ENCODE measurements at regions not wholly inside any gene's neighbourhood (a gene's known extent, or its start where the extent isn't known, plus 50 kb on each side); places are given as distances from the start of the nearest gene placed in this dataset.
"Not testable (repeated sequence)": the region's sequence is repeated elsewhere in the genome, so short reads cannot be mapped to it uniquely, and the experiment has no call there.

- Histone ChIP-seq H3K36me3 (ENCODE audit: control insufficient read depth, insufficient read depth, low read length) (no peaks in the 10 kb centered on the region), H3K27ac (ENCODE audit: low read depth, low read length) (no peak overlapping the region), H3K4me1 (ENCODE audit: control insufficient read depth, insufficient read depth, low read length) (peaks cover 8% of the 10 kb centered on the region; the same call in 1 of the 2 replicates), H3K9ac (ENCODE audit: low read depth, low read length) (no peak overlapping the region), H3K27me3 (ENCODE audit: control insufficient read depth, insufficient read depth, low read length) (no peaks in the 10 kb centered on the region), H3K4me3 (ENCODE audit: low read depth, low read length) (no peak overlapping the region), H3K9me3 (ENCODE audit: control insufficient read depth, insufficient read depth, low read length) (peaks cover 14% of the 10 kb centered on the region)
These were observed 268.6 kb upstream of the GULP1 start for GRCh38 chr2:188023035-188023434.

- Histone ChIP-seq H3K9ac (ENCODE audit: low read depth, low read length) (no peak overlapping the region), H3K27ac (ENCODE audit: low read depth, low read length) (no peak overlapping the region), H3K4me1 (ENCODE audit: control insufficient read depth, insufficient read depth, low read length) (peaks cover 20% of the 10 kb centered on the region), H3K4me3 (ENCODE audit: low read depth, low read length) (no peak overlapping the region), H3K9me3 (ENCODE audit: control insufficient read depth, insufficient read depth, low read length) (peaks cover 11% of the 10 kb centered on the region), H3K27me3 (ENCODE audit: control insufficient read depth, insufficient read depth, low read length) (no peaks in the 10 kb centered on the region), H3K36me3 (ENCODE audit: control insufficient read depth, insufficient read depth, low read length) (no peaks in the 10 kb centered on the region)
These were observed 266.9 kb upstream of the GULP1 start for GRCh38 chr2:188024811-188025210.

- Histone ChIP-seq H3K27ac (ENCODE audit: low read depth, low read length) (peak overlapping the region; percentile 44), H3K9me3 (ENCODE audit: control insufficient read depth, insufficient read depth, low read length) (no peaks in the 10 kb centered on the region), H3K9ac (ENCODE audit: low read depth, low read length) (no peak overlapping the region), H3K4me3 (ENCODE audit: low read depth, low read length) (no peak overlapping the region), H3K4me1 (ENCODE audit: control insufficient read depth, insufficient read depth, low read length) (peaks cover 50% of the 10 kb centered on the region), H3K36me3 (ENCODE audit: control insufficient read depth, insufficient read depth, low read length) (no peaks in the 10 kb centered on the region), H3K27me3 (ENCODE audit: control insufficient read depth, insufficient read depth, low read length) (no peaks in the 10 kb centered on the region)
These were observed 262.9 kb upstream of the GULP1 start for GRCh38 chr2:188028739-188029138.

GRCh38 chr2:188032306-188032705, 259.4 kb upstream of the GULP1 start:
- Histone ChIP-seq H3K4me3 (ENCODE audit: low read depth, low read length) (peak overlapping the region; percentile 88), H3K4me1 (ENCODE audit: control insufficient read depth, insufficient read depth, low read length) (peaks cover 54% of the 10 kb centered on the region), H3K36me3 (ENCODE audit: control insufficient read depth, insufficient read depth, low read length) (peaks cover 19% of the 10 kb centered on the region), H3K9ac (ENCODE audit: low read depth, low read length) (peak overlapping the region; percentile 74), H3K27ac (ENCODE audit: low read depth, low read length) (peak overlapping the region; percentile 99), H3K9me3 (ENCODE audit: control insufficient read depth, insufficient read depth, low read length) (no peaks in the 10 kb centered on the region), H3K27me3 (ENCODE audit: control insufficient read depth, insufficient read depth, low read length) (no peaks in the 10 kb centered on the region)

- peak overlapping the region; percentile 99 for H3K27ac ChIP-seq (ENCODE audit: low read depth, low read length)
- peaks cover 50% of the 10 kb centered on the region for H3K4me1 ChIP-seq (ENCODE audit: control insufficient read depth, insufficient read depth, low read length)
- H3K9me3 ChIP-seq (ENCODE audit: control insufficient read depth, insufficient read depth, low read length), result no peaks in the 10 kb centered on the region
- H3K4me3 ChIP-seq (ENCODE audit: low read depth, low read length), result peak overlapping the region; percentile 88
- H3K9ac ChIP-seq (ENCODE audit: low read depth, low read length), result peak overlapping the region; percentile 74
- H3K36me3 ChIP-seq (ENCODE audit: control insufficient read depth, insufficient read depth, low read length), result peaks cover 24% of the 10 kb centered on the region
- no peaks in the 10 kb centered on the region for H3K27me3 ChIP-seq (ENCODE audit: control insufficient read depth, insufficient read depth, low read length)
These were observed 258.9 kb upstream of the GULP1 start for GRCh38 chr2:188032786-188033185.

- not testable (repeated sequence) for H3K27me3 ChIP-seq (ENCODE audit: control insufficient read depth, insufficient read depth, low read length); H3K9me3 ChIP-seq (ENCODE audit: control insufficient read depth, insufficient read depth, low read length)
- Histone ChIP-seq H3K4me3 (ENCODE audit: low read depth, low read length) (peak overlapping the region; percentile 88), H3K4me1 (ENCODE audit: control insufficient read depth, insufficient read depth, low read length) (peaks cover 46% of the 10 kb centered on the region), H3K9ac (ENCODE audit: low read depth, low read length) (peak overlapping the region; percentile 74), H3K36me3 (ENCODE audit: control insufficient read depth, insufficient read depth, low read length) (peaks cover 29% of the 10 kb centered on the region), H3K27ac (ENCODE audit: low read depth, low read length) (peak overlapping the region; percentile 99)
These were observed 258.4 kb upstream of the GULP1 start for GRCh38 chr2:188033240-188033639.

- H3K27me3 ChIP-seq (ENCODE audit: control insufficient read depth, insufficient read depth, low read length); H3K9me3 ChIP-seq (ENCODE audit: control insufficient read depth, insufficient read depth, low read length): not testable (repeated sequence)
- H3K4me1 ChIP-seq (ENCODE audit: control insufficient read depth, insufficient read depth, low read length), result peaks cover 37% of the 10 kb centered on the region
- peak overlapping the region; percentile 93 for H3K9ac ChIP-seq (ENCODE audit: low read depth, low read length)
- H3K4me3 ChIP-seq (ENCODE audit: low read depth, low read length), result peak overlapping the region; percentile 88
- H3K36me3 ChIP-seq (ENCODE audit: control insufficient read depth, insufficient read depth, low read length), result peaks cover 37% of the 10 kb centered on the region
- peak overlapping the region; percentile 99 for H3K27ac ChIP-seq (ENCODE audit: low read depth, low read length)
These were observed 257.6 kb upstream of the GULP1 start for GRCh38 chr2:188034102-188034501.

- H3K4me1 ChIP-seq (ENCODE audit: control insufficient read depth, insufficient read depth, low read length), result peaks cover 30% of the 10 kb centered on the region
- H3K4me3 ChIP-seq (ENCODE audit: low read depth, low read length), result peak overlapping the region; percentile 88
- peaks cover 50% of the 10 kb centered on the region for H3K36me3 ChIP-seq (ENCODE audit: control insufficient read depth, insufficient read depth, low read length)
- peak overlapping the region; percentile 93; the same call in 1 of the 2 replicates for H3K9ac ChIP-seq (ENCODE audit: low read depth, low read length)
- not testable (repeated sequence) for H3K27ac ChIP-seq (ENCODE audit: low read depth, low read length); H3K9me3 ChIP-seq (ENCODE audit: control insufficient read depth, insufficient read depth, low read length); H3K27me3 ChIP-seq (ENCODE audit: control insufficient read depth, insufficient read depth, low read length)
These were observed 256.3 kb upstream of the GULP1 start for GRCh38 chr2:188035377-188035776.

GRCh38 chr2:188036786-188037185, 254.9 kb upstream of the GULP1 start:
- H3K27ac ChIP-seq (ENCODE audit: low read depth, low read length); H3K9me3 ChIP-seq (ENCODE audit: control insufficient read depth, insufficient read depth, low read length); H3K9ac ChIP-seq (ENCODE audit: low read depth, low read length); H3K27me3 ChIP-seq (ENCODE audit: control insufficient read depth, insufficient read depth, low read length): not testable (repeated sequence)
- peak overlapping the region; percentile 44 for H3K4me3 ChIP-seq (ENCODE audit: low read depth, low read length)
- H3K4me1 ChIP-seq (ENCODE audit: control insufficient read depth, insufficient read depth, low read length), result peaks cover 17% of the 10 kb centered on the region
- H3K36me3 ChIP-seq (ENCODE audit: control insufficient read depth, insufficient read depth, low read length), result peaks cover 64% of the 10 kb centered on the region

- H3K27me3 ChIP-seq (ENCODE audit: control insufficient read depth, insufficient read depth, low read length), result no peaks in the 10 kb centered on the region
- H3K36me3 ChIP-seq (ENCODE audit: control insufficient read depth, insufficient read depth, low read length), result peaks cover 87% of the 10 kb centered on the region
- no peaks in the 10 kb centered on the region; the same call in 1 of the 2 replicates for H3K9me3 ChIP-seq (ENCODE audit: control insufficient read depth, insufficient read depth, low read length)
- no peak overlapping the region for H3K9ac ChIP-seq (ENCODE audit: low read depth, low read length)
- no peak overlapping the region for H3K27ac ChIP-seq (ENCODE audit: low read depth, low read length)
- H3K4me3 ChIP-seq (ENCODE audit: low read depth, low read length), result no peak overlapping the region
- H3K4me1 ChIP-seq (ENCODE audit: control insufficient read depth, insufficient read depth, low read length), result peaks cover 6% of the 10 kb centered on the region; the same call in 1 of the 2 replicates
These were observed 252.4 kb upstream of the GULP1 start for GRCh38 chr2:188039307-188039706.

GRCh38 chr2:188042412-188042811, 249.3 kb upstream of the GULP1 start:
- no peak overlapping the region for H3K4me3 ChIP-seq (ENCODE audit: low read depth, low read length)
- peaks cover 3% of the 10 kb centered on the region; the same call in 1 of the 2 replicates for H3K4me1 ChIP-seq (ENCODE audit: control insufficient read depth, insufficient read depth, low read length)
- H3K9me3 ChIP-seq (ENCODE audit: control insufficient read depth, insufficient read depth, low read length), result no peaks in the 10 kb centered on the region; the same call in 1 of the 2 replicates
- H3K27ac ChIP-seq (ENCODE audit: low read depth, low read length), result no peak overlapping the region
- no peaks in the 10 kb centered on the region for H3K27me3 ChIP-seq (ENCODE audit: control insufficient read depth, insufficient read depth, low read length)
- H3K36me3 ChIP-seq (ENCODE audit: control insufficient read depth, insufficient read depth, low read length), result peaks cover 67% of the 10 kb centered on the region
- H3K9ac ChIP-seq (ENCODE audit: low read depth, low read length), result no peak overlapping the region
